SK-N-SH treated with all-trans-retinoic acid at 6 μM for 48 hours (cell line): ENCODE measurements at regions not wholly inside any gene's neighbourhood (a gene's known extent, or its start where the extent isn't known, plus 50 kb on each side); places are given as distances from the start of the nearest gene placed in this dataset.
A peak's percentile ranks its signal among the peaks of the same experiment; 100 is the strongest.

Source experiments
- ARNTL ChIP-seq: fragments of 450-650 bp; formaldehyde crosslinking; IDR thresholded peaks from 2 replicates; pipeline ENCODE4 v1.5.0; 2020; ENCODE audit warnings: low read depth, mild to moderate bottlenecking, moderate library complexity, borderline replicate concordance
- CSRNP3 ChIP-seq: fragments of 250-450 bp; sonication (Bioruptor Pico); IDR thresholded peaks from 2 replicates; pipeline ENCODE4 v1.5.1; 2021; ENCODE audit warnings: mild to moderate bottlenecking, moderate library complexity
- PATZ1 ChIP-seq: fragments of 250-450 bp; sonication (Bioruptor Pico); IDR thresholded peaks from 2 replicates; pipeline ENCODE4 v1.8.0; 2020; ENCODE audit warnings: mild to moderate bottlenecking, moderate library complexity, borderline replicate concordance
- ZFP3 ChIP-seq: fragments of 250-450 bp; sonication (Bioruptor Pico); IDR thresholded peaks from 2 replicates; pipeline ENCODE4 v1.5.0; 2020; ENCODE audit warnings: mild to moderate bottlenecking, moderate library complexity
- ZFP30 ChIP-seq: fragments of 450-650 bp; formaldehyde crosslinking; IDR thresholded peaks from 2 replicates; pipeline ENCODE4 v1.5.0; 2022; ENCODE audit warnings: mild to moderate bottlenecking, moderate library complexity
- ZNF70 ChIP-seq: fragments of 450-650 bp; formaldehyde crosslinking; IDR thresholded peaks from 2 replicates; pipeline ENCODE4 v1.5.0; 2020; ENCODE audit warnings: mild to moderate bottlenecking, moderate library complexity

- TF ChIP-seq ZFP3 (CRISPR knock-in tag) (0 out of 2 replicates have a peak, but pooled peaks have one; percentile 33), ZFP30 (CRISPR knock-in tag) (no peak), ARNTL (CRISPR knock-in tag) (no peak), CSRNP3 (0 out of 2 replicates have a peak, but pooled peaks have one; percentile 46), ZNF70 (CRISPR knock-in tag) (no peak), PATZ1 (CRISPR knock-in tag) (no peak)
Measured at GRCh38 chr4:119870856-119871255, 195.8 kb downstream of the MAD2L1 start.
